ENCODE measurements at regions not wholly inside any gene's neighbourhood (a gene's known extent, or its start where the extent isn't known, plus 50 kb on each side); places are given as distances from the start of the nearest gene placed in this dataset.
"Not testable (repeated sequence)": the region's sequence is repeated elsewhere in the genome, so short reads cannot be mapped to it uniquely, and the experiment has no call there.

DNA sequence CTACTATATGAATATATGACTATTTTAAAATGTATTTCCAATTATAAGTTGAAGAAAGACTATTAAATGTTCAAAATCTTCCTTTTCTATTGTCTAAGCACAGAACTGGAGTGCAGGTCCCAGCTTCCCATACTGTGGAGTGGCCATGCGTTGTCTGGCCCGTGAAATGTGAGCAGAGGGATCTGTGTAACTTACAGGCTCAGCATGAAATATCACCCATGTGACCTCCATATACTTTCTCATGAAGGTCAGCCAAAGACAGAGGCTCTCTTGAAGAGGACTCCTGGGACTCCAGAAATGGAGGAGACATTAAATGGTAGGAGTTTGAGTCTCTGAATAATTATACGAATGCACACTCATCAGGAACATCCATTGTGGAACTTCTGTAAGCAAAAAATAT is 92.4 kb upstream of the CAV2 start:
- H3K4me1 ChIP-seq = peaks cover 0 to 28% (median 7%) of the 10 kb centered on the region in 4 donors
- no peak for DNase-seq
- no peak overlapping the region for H3K4me3 ChIP-seq
- H3K27me3 ChIP-seq = no peaks in the 10 kb centered on the region
- TF ChIP-seq, protein P1, sequence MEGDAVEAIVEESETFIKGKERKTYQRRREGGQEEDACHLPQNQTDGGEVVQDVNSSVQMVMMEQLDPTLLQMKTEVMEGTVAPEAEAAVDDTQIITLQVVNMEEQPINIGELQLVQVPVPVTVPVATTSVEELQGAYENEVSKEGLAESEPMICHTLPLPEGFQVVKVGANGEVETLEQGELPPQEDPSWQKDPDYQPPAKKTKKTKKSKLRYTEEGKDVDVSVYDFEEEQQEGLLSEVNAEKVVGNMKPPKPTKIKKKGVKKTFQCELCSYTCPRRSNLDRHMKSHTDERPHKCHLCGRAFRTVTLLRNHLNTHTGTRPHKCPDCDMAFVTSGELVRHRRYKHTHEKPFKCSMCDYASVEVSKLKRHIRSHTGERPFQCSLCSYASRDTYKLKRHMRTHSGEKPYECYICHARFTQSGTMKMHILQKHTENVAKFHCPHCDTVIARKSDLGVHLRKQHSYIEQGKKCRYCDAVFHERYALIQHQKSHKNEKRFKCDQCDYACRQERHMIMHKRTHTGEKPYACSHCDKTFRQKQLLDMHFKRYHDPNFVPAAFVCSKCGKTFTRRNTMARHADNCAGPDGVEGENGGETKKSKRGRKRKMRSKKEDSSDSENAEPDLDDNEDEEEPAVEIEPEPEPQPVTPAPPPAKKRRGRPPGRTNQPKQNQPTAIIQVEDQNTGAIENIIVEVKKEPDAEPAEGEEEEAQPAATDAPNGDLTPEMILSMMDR (IDR thresholded peaks at IDR 0.05) = no peak
- H3K36me3 ChIP-seq = no peaks in the 10 kb centered on the region
- intact Hi-C loops (cut with DNase I; ENCODE audit: low total_unique reads) = no loop called here
- peak overlapping the region in 1 of 2 donors; percentile 22 for H3K27ac ChIP-seq
- no peaks in the 10 kb centered on the region for H3K9me3 ChIP-seq

DNA sequence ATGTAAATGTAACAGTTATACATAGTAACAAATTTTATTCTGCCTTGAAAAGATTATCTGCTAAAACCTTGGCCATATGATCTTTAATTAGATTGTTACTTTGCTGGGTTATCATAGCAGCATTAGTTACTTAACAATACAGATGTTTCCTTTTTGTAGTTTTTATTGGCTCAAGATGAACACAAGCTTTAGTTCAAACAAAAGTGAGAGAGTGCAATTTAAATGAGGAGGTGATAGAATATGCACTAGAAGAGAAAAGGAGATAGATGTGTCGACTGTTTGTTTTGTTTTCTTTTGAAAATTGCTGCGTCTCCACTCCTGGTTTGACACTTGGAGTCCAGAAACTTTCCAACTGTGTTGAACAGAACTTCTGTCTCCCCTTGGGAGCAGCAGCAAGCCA is 91.4 kb upstream of the CAV2 start:
- H3K4me1 ChIP-seq = peaks cover 0 to 18% (median 5%) of the 10 kb centered on the region in 4 donors
- intact Hi-C loops (cut with DNase I; ENCODE audit: low total_unique reads) = no loop called here
- no peak for DNase-seq
- TF ChIP-seq, protein P1 (IDR thresholded peaks at IDR 0.05) = no peak
- H3K27ac ChIP-seq = no peak overlapping the region
- H3K27me3 ChIP-seq = no peaks in the 10 kb centered on the region
- no peaks in the 10 kb centered on the region for H3K36me3 ChIP-seq
- H3K9me3 ChIP-seq = no peaks in the 10 kb centered on the region
- H3K4me3 ChIP-seq = no peak overlapping the region

- DNase-seq; H3K27me3 ChIP-seq; intact Hi-C loops (cut with DNase I; ENCODE audit: low total_unique reads): not testable (repeated sequence)
These were observed 90.6 kb upstream of the CAV2 start for GRCh38 chr7:116408831-116409453.

DNA sequence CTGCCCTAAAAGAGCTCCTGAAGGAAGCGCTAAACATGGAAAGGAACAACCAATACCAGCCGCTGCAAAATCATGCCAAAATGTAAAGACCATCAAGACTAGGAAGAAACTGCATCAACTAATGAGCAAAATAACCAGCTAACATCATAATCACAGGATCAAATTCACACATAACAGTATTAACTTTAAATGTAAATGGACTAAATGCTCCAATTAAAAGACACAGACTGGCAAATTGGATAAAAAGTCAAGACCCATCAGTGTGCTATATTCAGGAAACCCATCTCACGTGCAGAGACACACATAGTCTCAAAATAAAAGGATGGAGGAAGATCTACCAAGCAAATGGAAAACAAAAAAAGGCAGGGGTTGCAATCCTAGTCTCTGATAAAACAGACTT is 88.8 kb upstream of the CAV2 start:
- H3K4me1 ChIP-seq = not testable (repeated sequence)

More at GRCh38 chr7:116408831-116409453, 90.6 kb upstream of the CAV2 start:
- not testable (repeated sequence) for H3K27ac ChIP-seq, H3K9me3 ChIP-seq, H3K4me3 ChIP-seq, H3K36me3 ChIP-seq
- H3K4me1 ChIP-seq = peaks cover 0 to 10% (median 3%) of the 10 kb centered on the region in 4 donors

GRCh38 chr7:116417593-116418345 is 81.8 kb upstream of the CAV2 start:
- intact Hi-C loops (cut with DNase I; ENCODE audit: low total_unique reads) = no loop called here
- Histone ChIP-seq H3K27ac (no peak overlapping the region), H3K4me1 (peaks cover 0 to 3% (median 0%) of the 10 kb centered on the region in 4 donors), H3K4me3 (no peak overlapping the region), H3K36me3 (no peaks in the 10 kb centered on the region), H3K27me3 (no peaks in the 10 kb centered on the region), H3K9me3 (no peaks in the 10 kb centered on the region)
- TF ChIP-seq, protein P1 (IDR thresholded peaks at IDR 0.05) = no peak
- DNase-seq = no peak

More for the DNA sequence above, 88.8 kb upstream of the CAV2 start:
- DNase-seq; H3K9me3 ChIP-seq; H3K4me3 ChIP-seq; intact Hi-C loops (cut with DNase I; ENCODE audit: low total_unique reads); H3K27ac ChIP-seq; H3K27me3 ChIP-seq; H3K36me3 ChIP-seq: not testable (repeated sequence)

DNA sequence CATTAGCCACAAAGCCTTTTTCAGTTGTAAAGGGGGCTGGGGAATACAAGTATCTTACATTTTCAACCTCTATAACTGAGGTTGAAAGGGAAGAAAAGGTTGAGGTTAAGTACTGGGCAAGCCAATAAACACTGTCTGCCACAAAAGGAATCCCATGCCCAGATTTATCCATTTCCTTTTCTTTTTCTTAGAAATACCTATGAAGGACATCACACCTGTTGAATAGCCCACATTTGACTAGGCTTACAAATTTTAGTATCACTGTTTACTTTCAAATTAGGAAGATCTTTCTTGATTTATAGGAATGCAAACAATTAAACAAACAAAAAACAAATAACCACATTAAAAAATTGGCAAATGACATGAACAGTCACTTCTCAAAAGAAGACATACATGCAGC is 81.0 kb upstream of the CAV2 start:
- peaks cover 0 to 5% (median 3%) of the 10 kb centered on the region in 4 donors for H3K4me1 ChIP-seq
- no peak overlapping the region for H3K27ac ChIP-seq
- TF ChIP-seq, protein P1 (IDR thresholded peaks at IDR 0.05) = no peak
- no peak overlapping the region for H3K4me3 ChIP-seq
- no peaks in the 10 kb centered on the region for H3K9me3 ChIP-seq
- no peaks in the 10 kb centered on the region for H3K36me3 ChIP-seq
- no peak for DNase-seq
- intact Hi-C loops (cut with DNase I; ENCODE audit: low total_unique reads) = no loop called here
- H3K27me3 ChIP-seq = no peaks in the 10 kb centered on the region

Data from tibial artery (tissue), 4 donors.